ENCODE measurements at regions not wholly inside any gene's neighbourhood (a gene's known extent, or its start where the extent isn't known, plus 50 kb on each side); places are given as distances from the start of the nearest gene placed in this dataset.

DNA sequence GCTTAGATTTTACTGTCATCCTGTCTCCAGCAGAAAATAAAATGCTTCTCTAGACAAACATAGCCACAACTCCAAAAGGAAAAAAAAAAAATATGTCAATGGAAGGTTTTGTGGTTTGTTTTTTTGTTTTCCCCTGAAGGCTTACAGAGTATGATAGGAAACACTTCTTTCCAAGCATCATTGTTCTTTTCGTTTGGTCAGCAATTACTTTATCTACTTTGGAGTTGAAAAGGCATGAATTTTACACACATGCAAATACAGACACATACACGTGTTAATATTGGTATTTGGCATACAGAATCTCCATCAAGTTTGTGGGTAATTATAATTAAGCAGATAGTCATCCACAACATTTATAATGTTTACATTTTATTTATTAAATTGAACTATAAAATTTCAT is 496.9 kb upstream of the MBL2 start:
- TF ChIP-seq, protein P1, sequence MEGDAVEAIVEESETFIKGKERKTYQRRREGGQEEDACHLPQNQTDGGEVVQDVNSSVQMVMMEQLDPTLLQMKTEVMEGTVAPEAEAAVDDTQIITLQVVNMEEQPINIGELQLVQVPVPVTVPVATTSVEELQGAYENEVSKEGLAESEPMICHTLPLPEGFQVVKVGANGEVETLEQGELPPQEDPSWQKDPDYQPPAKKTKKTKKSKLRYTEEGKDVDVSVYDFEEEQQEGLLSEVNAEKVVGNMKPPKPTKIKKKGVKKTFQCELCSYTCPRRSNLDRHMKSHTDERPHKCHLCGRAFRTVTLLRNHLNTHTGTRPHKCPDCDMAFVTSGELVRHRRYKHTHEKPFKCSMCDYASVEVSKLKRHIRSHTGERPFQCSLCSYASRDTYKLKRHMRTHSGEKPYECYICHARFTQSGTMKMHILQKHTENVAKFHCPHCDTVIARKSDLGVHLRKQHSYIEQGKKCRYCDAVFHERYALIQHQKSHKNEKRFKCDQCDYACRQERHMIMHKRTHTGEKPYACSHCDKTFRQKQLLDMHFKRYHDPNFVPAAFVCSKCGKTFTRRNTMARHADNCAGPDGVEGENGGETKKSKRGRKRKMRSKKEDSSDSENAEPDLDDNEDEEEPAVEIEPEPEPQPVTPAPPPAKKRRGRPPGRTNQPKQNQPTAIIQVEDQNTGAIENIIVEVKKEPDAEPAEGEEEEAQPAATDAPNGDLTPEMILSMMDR (IDR thresholded peaks at IDR 0.05; ENCODE audit: unreplicated experiment) = no peak
- Mint-ChIP-seq H3K27me3 (ENCODE audit: insufficient read depth, unreplicated experiment) (no peaks in the 10 kb centered on the region), H3K4me3 (ENCODE audit: unreplicated experiment) (no peak overlapping the region), H3K4me1 (ENCODE audit: insufficient read depth, unreplicated experiment) (no peaks in the 10 kb centered on the region), H3K36me3 (ENCODE audit: insufficient read depth, unreplicated experiment) (no peaks in the 10 kb centered on the region), H3K27ac (ENCODE audit: low read depth, unreplicated experiment) (no peak overlapping the region), H3K9me3 (ENCODE audit: unreplicated experiment) (peaks cover 7% of the 10 kb centered on the region)
- no peak for DNase-seq (ENCODE audit: unreplicated experiment)
- intact Hi-C loops (cut with micrococcal nuclease) = no loop called here
- ChIA-PET CTCF (interaction anchor here (0.7 kb wide), 1 partner anchor 473 kb away, joined by 3 read pairs; no protein-coding TSS in a partner anchor), POLR2A (no interaction called here)
- no TSS peak for BruUV-seq (replicated peaks)

DNA sequence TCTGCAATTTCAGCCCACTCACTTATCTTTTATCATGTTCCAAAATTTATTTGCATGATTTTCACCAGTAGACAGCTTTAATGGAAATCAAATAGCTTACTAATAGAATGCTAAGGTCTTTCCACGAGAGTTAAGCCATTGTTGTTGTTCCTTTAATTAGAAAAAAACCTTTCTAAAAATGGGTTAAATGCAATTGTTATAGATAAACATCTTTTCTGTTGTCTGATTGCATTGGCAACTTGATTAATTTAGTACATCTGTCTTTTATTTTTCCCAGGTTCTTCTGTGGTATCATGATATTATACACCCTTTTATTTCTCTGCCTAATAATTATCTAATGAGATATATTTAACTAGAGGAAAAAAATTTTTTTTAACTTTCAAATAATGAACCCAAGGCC is 487.6 kb upstream of the MBL2 start:
- Mint-ChIP-seq H3K4me1 (ENCODE audit: insufficient read depth, unreplicated experiment) (peaks cover 12% of the 10 kb centered on the region), H3K27ac (ENCODE audit: low read depth, unreplicated experiment) (no peak overlapping the region), H3K36me3 (ENCODE audit: insufficient read depth, unreplicated experiment) (no peaks in the 10 kb centered on the region), H3K9me3 (ENCODE audit: unreplicated experiment) (no peaks in the 10 kb centered on the region), H3K27me3 (ENCODE audit: insufficient read depth, unreplicated experiment) (no peaks in the 10 kb centered on the region), H3K4me3 (ENCODE audit: unreplicated experiment) (no peak overlapping the region)
- intact Hi-C loops (cut with micrococcal nuclease) = no loop called here
- ChIA-PET CTCF (interaction anchor here (0.6 kb wide), 1 partner anchor 78 kb away, joined by 3 read pairs; no protein-coding TSS in a partner anchor), POLR2A (no interaction called here)
- TF ChIP-seq, protein P1 (IDR thresholded peaks at IDR 0.05; ENCODE audit: unreplicated experiment) = no peak
- DNase-seq (ENCODE audit: unreplicated experiment) = no peak
- BruUV-seq (replicated peaks) = no TSS peak

GRCh38 chr10:53256623-53257022 is 484.0 kb upstream of the MBL2 start:
- peak overlapping the region; percentile 20 for H3K27ac Mint-ChIP-seq (ENCODE audit: low read depth, unreplicated experiment)
- POLR2A ChIA-PET = interaction anchor here (0.7 to 1.5 kb wide), 4 partner anchors 16 to 439 kb away, joined by 3 read pairs; no protein-coding TSS in a partner anchor
- DNase-seq (ENCODE audit: unreplicated experiment) = peak; percentile 90

GRCh38 chr10:53255661-53256205 is 483.1 kb upstream of the MBL2 start:
- no peak overlapping the region for H3K27ac Mint-ChIP-seq (ENCODE audit: low read depth, unreplicated experiment)
- no peak overlapping the region for H3K4me3 Mint-ChIP-seq (ENCODE audit: unreplicated experiment)
- no TSS peak for BruUV-seq (replicated peaks)
- peaks cover 12% of the 10 kb centered on the region for H3K9me3 Mint-ChIP-seq (ENCODE audit: unreplicated experiment)
- no peak for DNase-seq (ENCODE audit: unreplicated experiment)
- no peaks in the 10 kb centered on the region for H3K36me3 Mint-ChIP-seq (ENCODE audit: insufficient read depth, unreplicated experiment)
- TF ChIP-seq, protein P1 (IDR thresholded peaks at IDR 0.05; ENCODE audit: unreplicated experiment) = no peak
- CTCF ChIA-PET = interaction anchor here (0.7 to 1.3 kb wide), 5 partner anchors 12 to 585 kb away, joined by 3 to 5 read pairs (median 3); no protein-coding TSS in a partner anchor
- H3K27me3 Mint-ChIP-seq (ENCODE audit: insufficient read depth, unreplicated experiment) = no peaks in the 10 kb centered on the region
- intact Hi-C loops (cut with micrococcal nuclease) = no loop called here
- peaks cover 12% of the 10 kb centered on the region for H3K4me1 Mint-ChIP-seq (ENCODE audit: insufficient read depth, unreplicated experiment)
- POLR2A ChIA-PET = interaction anchor here (0.7 to 1.5 kb wide), 2 partner anchors 372 to 438 kb away, joined by 3 read pairs; no protein-coding TSS in a partner anchor

More at GRCh38 chr10:53256623-53257022, 484.0 kb upstream of the MBL2 start:
- no TSS peak for BruUV-seq (replicated peaks)
- TF ChIP-seq, protein P1 (IDR thresholded peaks at IDR 0.05; ENCODE audit: unreplicated experiment) = no peak
- H3K36me3 Mint-ChIP-seq (ENCODE audit: insufficient read depth, unreplicated experiment) = no peaks in the 10 kb centered on the region
- peaks cover 12% of the 10 kb centered on the region for H3K4me1 Mint-ChIP-seq (ENCODE audit: insufficient read depth, unreplicated experiment)
- H3K27me3 Mint-ChIP-seq (ENCODE audit: insufficient read depth, unreplicated experiment) = no peaks in the 10 kb centered on the region
- intact Hi-C loops (cut with micrococcal nuclease) = no loop called here
- CTCF ChIA-PET = interaction anchor here (0.8 to 1.3 kb wide), 5 partner anchors 11 to 584 kb away, joined by 3 to 6 read pairs (median 4); no protein-coding TSS in a partner anchor
- H3K9me3 Mint-ChIP-seq (ENCODE audit: unreplicated experiment) = peaks cover 12% of the 10 kb centered on the region
- H3K4me3 Mint-ChIP-seq (ENCODE audit: unreplicated experiment) = no peak overlapping the region
